ENCODE measurements at regions not wholly inside any gene's neighbourhood (a gene's known extent, or its start where the extent isn't known, plus 50 kb on each side); places are given as distances from the start of the nearest gene placed in this dataset.

DNA sequence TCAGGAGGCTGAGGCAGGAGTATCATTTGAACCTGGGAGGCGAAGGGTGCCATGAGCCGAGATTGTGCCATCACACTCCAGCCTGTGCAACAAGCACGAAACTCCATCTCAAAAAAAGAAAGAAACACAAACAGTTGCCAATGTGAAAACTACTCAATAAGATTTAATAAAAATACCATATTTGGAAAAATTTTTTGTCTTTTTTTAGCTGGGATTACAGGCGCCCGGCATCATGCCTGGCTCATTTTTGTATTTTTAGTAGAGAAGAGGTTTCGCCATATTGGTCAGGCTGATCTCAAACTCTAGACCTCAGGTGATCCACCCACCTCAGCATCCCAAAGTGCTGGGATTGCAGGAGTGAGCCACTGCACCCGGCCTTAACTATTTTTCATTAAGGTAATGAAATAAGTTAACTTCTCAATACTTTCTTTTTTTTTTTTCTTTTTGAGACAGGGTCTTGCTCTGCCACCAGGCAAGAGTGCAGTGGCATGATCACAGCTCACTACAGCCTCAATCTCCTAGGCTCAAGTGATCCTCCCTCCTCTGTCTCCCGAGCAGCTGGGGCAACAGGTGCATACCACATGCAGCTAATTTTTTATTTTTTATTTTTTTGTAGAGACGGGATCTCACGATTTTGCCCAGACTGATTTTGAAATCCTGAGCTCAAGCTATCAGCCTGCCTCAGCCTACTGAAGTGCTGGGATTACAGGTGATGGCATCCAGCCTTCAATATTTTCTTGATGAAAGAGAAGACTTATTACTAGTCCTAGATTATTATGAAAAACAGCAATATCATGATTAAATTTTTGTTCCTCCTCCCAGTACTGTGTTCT is 4746.2 kb upstream of the OR11H1 start:
- H3K4me1 Mint-ChIP-seq (ENCODE audit: low read depth), result no peaks in the 10 kb centered on the region
- H3K4me3 Mint-ChIP-seq (ENCODE audit: low read depth), result no peak overlapping the region
- no peak for DNase-seq (ENCODE audit: low spot score, unreplicated experiment)
- TF ChIP-seq, protein P1, sequence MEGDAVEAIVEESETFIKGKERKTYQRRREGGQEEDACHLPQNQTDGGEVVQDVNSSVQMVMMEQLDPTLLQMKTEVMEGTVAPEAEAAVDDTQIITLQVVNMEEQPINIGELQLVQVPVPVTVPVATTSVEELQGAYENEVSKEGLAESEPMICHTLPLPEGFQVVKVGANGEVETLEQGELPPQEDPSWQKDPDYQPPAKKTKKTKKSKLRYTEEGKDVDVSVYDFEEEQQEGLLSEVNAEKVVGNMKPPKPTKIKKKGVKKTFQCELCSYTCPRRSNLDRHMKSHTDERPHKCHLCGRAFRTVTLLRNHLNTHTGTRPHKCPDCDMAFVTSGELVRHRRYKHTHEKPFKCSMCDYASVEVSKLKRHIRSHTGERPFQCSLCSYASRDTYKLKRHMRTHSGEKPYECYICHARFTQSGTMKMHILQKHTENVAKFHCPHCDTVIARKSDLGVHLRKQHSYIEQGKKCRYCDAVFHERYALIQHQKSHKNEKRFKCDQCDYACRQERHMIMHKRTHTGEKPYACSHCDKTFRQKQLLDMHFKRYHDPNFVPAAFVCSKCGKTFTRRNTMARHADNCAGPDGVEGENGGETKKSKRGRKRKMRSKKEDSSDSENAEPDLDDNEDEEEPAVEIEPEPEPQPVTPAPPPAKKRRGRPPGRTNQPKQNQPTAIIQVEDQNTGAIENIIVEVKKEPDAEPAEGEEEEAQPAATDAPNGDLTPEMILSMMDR (IDR thresholded peaks at IDR 0.05; ENCODE audit: unreplicated experiment), result no peak
- H3K27ac Mint-ChIP-seq, result no peak overlapping the region
- peaks cover 54% of the 10 kb centered on the region for H3K9me3 Mint-ChIP-seq (ENCODE audit: low read depth)
- H3K27me3 Mint-ChIP-seq, result no peaks in the 10 kb centered on the region
- peaks cover 10% of the 10 kb centered on the region for H3K36me3 Mint-ChIP-seq (ENCODE audit: insufficient read depth)
